ENCODE measurements at regions not wholly inside any gene's neighbourhood (a gene's known extent, or its start where the extent isn't known, plus 50 kb on each side); places are given as distances from the start of the nearest gene placed in this dataset.
"Not testable (repeated sequence)": the region's sequence is repeated elsewhere in the genome, so short reads cannot be mapped to it uniquely, and the experiment has no call there.

DNA sequence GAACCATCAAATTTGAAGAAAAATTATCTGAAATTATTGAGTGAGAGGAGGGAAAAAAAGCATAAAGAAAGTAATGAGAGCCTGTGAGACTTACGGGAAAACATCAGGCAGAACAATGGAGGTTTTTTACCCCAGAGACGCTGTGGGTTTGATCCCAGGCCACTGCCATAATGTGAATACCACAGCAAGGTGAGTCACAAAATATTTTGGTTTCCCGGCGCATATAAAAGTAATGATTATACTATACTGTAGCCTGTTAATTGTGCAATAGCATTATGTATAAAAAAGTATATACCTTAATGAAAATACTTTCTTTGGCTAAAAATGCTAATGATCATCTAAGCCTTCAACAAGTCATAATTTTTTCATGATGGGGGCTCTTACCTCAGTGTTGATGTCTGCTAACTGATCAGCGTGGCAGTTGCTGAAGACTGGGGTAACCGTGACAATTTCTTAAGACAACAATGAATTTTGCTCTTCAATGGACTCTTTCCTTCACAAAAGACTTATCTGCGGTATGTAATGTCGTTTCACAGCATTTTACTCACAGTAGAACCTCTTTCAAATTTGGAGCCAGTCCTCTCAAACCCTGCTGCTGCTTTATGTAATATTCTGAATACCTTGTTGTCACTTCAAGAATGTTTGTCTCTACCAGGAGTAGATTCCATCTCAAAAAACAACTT lies 97.0 kb upstream of the FAM20C start:
- ChIA-PET CTCF (no interaction called here), POLR2A (no interaction called here)

DNA sequence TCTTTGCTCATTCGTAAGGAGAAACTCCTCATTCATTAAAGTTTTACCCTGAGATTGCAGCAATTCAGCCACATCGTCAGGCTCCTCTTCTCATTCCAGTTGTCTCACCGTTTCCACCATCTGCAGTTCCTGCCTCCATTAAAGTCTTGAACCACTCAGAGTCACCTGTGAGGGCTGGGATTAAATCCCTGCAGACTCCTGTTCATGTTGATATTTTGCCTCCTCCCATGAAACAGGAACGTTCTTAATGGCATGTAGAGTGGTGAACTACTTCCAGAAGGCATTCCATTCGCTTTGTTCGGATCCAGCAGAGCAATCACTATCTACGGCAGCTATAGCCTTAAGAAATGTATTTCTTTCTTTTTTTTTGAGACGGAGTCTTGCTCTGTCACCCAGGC lies 96.5 kb upstream of the FAM20C start:
- CTCF ChIA-PET = no interaction called here
- POLR2A ChIA-PET = no interaction called here

DNA sequence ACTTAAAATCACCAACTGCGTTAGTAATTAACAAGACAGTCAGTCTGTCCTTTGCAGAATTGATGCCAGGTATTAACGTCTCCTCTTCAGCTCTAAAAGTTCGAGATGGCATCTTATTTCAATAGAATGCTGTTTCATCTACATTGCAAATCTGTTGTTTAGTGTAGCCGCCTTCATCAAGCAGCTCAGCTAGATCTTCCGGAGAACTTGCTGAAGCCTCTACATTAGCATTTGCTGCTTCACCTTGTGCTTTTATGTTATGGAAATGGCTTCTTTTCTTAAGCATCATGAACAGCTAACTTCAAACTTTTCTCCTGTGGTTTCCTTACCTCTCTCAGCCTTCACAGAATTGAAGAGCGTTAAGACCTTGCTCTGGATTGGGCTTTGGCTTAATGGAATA lies 95.5 kb upstream of the FAM20C start:
- ChIA-PET POLR2A (no interaction called here), CTCF (no interaction called here)

DNA sequence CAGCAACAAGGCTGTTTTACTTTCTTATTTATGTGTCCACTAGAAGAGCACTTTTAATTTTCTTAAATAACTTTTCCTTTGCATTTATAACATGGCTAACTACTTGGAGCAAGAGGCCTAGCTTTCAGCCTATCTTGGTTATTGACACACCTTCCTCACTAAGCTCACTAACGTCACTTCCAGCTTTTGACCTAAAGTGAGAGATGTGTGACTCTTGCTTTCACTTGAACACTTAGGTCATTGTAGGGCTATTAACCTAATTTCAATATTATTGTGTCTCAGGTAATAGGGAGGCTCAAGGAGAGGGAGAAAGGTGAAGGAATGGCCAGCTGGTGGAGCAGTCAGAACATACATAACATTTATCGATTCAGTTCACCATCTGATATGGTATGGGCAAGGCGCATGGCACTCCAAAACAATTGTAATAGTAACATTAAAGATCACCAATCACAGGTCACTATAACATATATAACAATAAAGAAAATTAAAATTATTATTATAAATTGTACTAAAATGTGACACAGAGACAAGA lies 95.0 kb upstream of the FAM20C start:
- ChIA-PET POLR2A (no interaction called here), CTCF (no interaction called here)

GRCh38 chr7:101146-102046 lies 91.0 kb upstream of the FAM20C start:
- ChIA-PET POLR2A (no interaction called here), CTCF (no interaction called here)

DNA sequence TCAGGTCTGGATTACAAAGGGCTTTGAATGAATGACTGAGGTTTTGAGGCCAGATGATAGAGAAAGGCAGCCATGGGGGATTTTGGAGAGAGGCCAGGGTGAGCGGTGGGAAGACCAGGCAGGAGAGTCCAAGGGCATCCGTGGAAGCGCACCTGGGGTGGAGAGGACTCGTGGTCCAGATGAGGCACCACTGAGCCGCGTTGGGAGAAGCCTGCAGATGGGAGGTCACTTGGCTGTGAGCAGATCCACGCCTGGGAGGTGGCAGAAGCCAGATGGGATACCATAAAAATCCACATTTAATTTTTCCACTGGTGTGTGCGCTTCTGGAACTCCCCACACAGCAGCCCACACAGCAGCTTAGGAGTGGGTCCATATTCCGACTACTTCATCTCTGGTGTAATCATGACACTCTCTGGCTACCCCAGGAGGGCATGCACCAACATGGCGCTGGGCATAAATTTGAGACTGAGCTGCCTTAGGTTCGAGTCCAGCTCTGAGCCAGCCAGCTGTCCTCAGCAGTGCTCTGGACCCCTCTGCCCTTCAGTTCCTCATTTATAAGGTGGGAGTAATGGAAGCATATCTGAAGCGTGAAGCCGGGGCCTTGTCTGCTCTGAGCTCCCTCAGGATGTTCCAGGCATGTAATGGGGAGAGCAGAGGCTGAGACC lies 90.2 kb upstream of the FAM20C start:
- POLR2A ChIA-PET = no interaction called here

GRCh38 chr7:102721-103120 lies 89.7 kb upstream of the FAM20C start:
- POLR2A ChIA-PET = no interaction called here
- CTCF ChIA-PET = no interaction called here

More for the DNA sequence above, 90.2 kb upstream of the FAM20C start:
- CTCF ChIA-PET = no interaction called here

DNA sequence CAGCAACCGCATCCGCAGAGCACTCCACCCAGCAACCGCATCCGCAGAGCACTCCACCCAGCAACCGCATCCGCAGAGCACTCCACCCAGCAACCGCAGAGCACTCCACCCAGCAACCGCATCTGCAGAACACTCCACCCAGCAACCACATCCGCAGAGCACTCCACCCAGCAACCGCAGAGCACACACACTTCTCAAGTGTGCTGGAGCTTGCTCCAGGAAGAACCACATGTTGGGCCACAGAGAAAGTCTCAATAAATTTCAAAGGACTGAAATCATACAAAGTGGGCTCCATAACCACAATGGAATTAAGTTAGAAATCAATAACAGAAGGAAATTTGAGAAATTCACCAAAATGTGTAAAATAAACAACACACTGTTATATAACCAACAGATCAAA lies 88.4 kb upstream of the FAM20C start:
- CTCF ChIA-PET, POLR2A ChIA-PET: not testable (repeated sequence)

DNA sequence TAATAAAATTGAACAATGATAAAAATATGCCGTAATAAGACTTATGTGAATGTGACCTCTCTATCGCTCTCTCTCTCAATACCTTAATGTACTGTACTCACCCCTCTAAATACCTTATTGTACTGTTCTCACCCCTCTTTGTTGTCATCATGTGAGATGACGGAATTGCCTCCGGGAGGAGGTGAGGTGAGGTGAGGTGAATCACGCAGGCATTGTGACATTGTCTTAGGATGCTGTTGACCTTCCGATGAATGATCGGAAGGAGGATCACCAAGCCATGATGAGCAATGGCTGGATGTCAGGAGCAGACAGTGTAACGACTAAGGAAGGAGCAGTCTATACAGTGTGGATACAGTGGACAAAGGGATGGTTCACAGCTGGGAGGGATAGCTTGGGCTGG lies 87.4 kb upstream of the FAM20C start:
- ChIA-PET CTCF (no interaction called here), POLR2A (no interaction called here)

DNA sequence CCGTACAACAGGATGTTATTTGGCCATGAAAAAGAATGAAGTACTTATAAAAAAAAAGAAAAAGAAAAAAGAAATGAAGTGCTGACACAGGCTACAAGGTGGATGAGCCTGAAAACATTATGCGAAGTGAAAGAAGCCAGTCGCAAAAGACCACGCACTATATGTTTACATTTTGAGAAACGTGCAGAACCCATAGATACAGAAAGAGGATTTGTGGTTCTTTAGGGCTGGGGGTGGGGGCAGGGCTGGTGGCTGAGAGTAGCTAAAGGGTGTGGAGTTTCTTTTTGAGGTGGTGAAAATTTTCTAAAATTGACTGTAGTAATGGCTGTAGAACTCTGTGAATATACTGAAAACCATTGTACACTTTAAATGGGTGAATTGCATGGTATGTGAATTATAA lies 86.0 kb upstream of the FAM20C start:
- CTCF ChIA-PET = no interaction called here
- POLR2A ChIA-PET = no interaction called here

DNA sequence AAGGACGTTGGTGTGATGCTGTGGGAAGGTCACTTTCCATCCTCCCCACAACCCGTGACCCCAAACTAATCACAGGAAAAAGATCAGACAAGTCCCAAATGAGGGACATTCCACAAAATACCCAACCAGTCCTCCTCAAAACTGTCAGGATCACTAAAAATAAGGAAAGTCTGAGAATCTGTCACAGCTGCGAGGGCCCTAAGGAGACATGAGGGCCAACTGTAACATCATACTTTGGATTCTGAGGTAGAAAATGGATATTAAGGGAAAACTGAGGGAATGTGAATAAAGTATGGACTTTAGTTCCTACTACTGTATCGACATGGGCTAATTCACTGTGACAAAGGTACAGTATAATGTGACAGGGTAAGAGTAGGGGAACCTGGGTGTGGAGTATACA lies 85.1 kb upstream of the FAM20C start:
- POLR2A ChIA-PET = no interaction called here
- CTCF ChIA-PET = no interaction called here

DNA sequence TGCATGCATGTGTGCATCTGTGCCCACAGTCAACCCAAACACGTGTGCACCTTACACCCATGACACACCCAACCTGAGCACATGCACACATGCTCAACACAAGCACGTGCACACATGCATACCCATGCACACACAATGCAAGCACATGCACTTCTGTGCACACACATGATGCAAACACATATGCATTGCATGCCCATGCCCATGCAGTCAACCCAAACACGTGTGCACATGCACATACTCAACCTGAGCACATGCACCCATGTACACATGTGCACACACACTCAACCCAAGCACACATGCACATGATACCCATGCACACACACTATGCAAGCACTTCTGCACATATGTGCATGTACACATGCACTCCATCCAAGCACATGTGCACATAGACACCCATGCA lies 84.5 kb upstream of the FAM20C start:
- CTCF ChIA-PET = no interaction called here

DNA sequence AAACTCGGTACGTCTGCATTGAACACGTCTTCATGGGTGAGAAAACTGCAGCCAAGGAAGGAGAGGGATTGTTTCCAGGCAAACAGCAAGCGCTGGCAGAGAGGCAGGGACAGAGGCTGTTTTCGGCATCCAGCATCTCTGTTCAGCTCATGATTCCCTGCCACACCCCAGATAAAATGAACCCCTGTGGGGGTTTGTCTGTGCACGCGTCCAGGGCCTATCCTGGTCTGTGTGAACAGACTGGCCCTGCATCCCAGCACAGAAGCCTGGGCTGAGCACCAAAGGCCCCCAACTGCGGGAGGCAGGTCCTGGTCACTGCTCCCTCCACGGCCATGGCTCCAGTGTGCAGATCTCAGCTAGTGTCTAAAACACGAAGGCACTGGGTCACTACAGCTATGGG lies 83.3 kb upstream of the FAM20C start:
- CTCF ChIA-PET = no interaction called here
- POLR2A ChIA-PET = no interaction called here

More for the DNA sequence above, 84.5 kb upstream of the FAM20C start:
- POLR2A ChIA-PET = no interaction called here

DNA sequence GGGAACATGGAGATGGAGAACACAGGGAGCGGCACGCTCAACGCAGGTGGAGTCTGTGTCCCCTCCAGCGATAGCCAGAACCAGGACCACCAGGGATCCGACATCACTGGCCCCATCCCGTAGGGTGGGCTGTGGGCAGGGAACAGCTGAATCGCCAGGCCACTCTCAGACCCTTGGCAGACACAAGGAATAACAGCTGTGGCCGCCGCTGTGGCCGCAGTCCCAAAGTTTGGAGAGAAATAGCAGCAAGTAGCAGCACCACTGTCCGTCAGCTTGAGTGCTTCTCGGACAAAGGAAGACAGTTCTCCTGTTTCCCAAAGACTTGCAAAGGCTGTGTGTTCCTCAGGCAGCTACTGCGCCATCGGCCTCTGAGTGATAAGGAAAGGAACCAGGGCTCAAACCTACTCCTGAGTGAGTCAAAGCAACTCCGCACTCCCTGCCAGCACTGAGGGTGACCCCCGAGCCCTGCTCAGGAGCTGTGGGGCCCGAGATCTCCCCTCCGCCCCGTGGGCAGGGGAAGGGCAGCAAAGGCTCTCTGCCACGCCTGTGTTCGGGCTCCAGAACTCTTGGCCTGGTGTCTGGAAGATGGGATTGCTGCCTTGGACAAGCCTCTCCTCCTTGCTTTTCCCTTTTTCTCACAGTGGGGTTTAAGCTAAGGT lies 82.3 kb upstream of the FAM20C start:
- ChIA-PET POLR2A (no interaction called here), CTCF (no interaction called here)

DNA sequence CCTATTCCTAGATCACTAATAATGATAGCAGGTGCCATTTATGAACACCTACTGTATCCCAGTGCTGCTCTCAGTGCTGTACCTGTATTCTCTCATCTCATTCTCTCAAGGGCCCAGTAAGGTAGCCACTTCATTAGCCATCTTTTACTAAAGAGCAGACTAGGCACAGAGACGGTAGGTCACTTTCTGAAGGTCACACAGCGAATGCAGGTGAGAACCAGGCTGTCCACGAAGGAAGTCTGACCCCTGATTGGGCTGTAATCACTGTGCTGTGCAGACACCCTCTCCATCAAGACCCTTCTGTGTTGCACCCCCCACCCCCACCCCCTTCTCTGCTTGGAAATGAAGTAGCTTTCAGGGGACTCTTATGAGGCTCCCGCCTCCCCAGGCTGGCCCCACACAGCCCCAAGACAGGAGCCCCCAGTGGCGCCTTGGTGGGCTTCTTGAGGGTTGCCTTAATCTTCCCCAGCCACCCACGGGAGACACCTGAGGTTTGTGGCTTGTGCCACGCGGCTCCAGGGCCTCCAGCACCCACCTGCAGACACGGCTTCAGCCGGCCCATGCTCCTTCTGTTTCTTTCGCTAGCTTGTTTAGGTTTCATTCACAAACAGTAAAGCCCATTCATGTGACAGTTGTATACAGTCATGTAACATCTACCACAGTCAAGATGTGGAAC lies 81.7 kb upstream of the FAM20C start:
- CTCF ChIA-PET = no interaction called here
- POLR2A ChIA-PET = no interaction called here

- CTCF ChIA-PET = no interaction called here
- POLR2A ChIA-PET = no interaction called here
Measured at GRCh38 chr7:111591-111990, 80.8 kb upstream of the FAM20C start.

GRCh38 chr7:112881-113280 lies 79.5 kb upstream of the FAM20C start:
- ChIA-PET CTCF (interaction anchor here (1.4 kb wide), 1 partner anchor 15 kb away, joined by 3 read pairs; no protein-coding TSS in a partner anchor), POLR2A (no interaction called here)

DNA sequence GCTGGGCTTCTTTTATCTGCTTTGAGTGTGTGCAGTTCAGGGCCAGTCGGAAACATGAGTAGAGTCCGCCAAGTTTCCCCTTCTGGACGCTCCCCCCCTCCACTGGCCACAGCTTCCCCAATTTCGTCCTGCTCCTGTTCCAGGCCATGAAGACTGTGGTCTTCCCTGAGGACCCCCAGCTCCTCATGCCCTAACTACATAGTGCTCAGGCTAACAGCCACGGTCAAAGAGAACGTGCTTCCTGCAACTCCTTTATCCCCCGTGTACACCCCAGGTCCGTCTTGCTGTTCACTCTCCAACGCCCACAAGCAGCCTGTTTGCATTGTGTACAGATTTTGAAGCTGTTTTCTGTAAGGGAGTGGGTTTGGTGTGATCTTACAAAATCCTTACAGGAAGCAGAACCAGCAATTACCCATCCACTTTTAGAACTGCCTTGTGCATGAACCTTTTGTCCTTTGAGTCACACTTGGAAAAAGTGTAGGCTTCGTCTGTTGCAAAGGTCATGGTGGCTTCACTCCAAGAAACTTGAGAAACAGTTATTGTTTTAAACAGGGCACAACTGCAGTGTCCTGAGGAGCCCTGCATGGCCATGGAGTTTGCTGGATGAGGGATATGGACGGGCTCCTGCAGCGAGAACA lies 77.0 kb upstream of the FAM20C start:
- CTCF ChIA-PET = no interaction called here
- POLR2A ChIA-PET = no interaction called here

GRCh38 chr7:116188-116981 lies 76.0 kb upstream of the FAM20C start:
- CTCF ChIA-PET = no interaction called here
- POLR2A ChIA-PET = no interaction called here

All from activated CD8-positive, alpha-beta memory T cell treated with anti-CD3 and anti-CD28 coated beads for 36 hours (primary cell).